AG20443 (cell line): ENCODE measurements at regions not wholly inside any gene's neighbourhood (a gene's known extent, or its start where the extent isn't known, plus 50 kb on each side); places are given as distances from the start of the nearest gene placed in this dataset.
"Not testable (repeated sequence)": the region's sequence is repeated elsewhere in the genome, so short reads cannot be mapped to it uniquely, and the experiment has no call there.

Experiments
- DNase-seq: peaks from one replicate; pipeline ENCODE4 v3.0.0; 2012; ENCODE audit warnings: low spot score, mixed read lengths

DNA sequence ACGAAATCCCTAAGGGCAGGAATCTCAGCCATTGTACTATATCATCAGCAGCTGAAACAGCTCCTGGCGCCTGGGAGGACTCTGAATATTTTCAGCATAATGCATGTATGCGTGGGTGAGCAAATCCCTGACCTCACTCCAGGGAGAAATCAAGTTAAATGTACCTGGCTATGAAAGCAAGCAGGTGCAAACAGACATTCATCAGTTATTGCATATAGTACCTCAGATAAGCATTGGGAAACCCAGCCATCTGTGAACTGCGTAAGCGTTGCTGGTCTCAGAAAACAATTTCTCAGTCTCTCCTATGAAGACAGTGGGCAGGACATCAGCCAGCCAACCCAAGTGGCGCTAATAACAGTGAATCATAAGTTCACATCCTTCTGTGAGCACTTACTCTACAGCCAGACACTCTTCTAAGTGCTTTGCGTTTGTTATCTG is 622.6 kb downstream of the EPM2A start:
- no peak for DNase-seq

DNA sequence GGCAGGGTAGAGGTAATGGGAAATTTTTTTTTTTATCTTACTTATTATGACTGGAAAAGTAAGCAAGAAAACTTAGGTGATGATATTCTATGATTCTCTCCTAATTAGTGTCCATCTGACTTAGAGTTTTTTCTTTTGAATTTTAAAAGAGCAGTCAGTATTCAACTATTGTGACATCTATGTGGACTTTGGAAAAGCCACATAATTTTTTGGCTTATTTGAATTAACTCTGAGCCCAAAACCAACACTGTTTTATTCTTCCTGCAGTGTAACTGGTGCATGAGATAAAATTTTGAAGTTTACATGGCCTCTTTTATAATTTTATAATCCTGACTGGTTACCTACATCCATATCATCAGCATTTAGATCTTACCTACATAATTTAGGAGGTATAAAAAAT is 619.7 kb downstream of the EPM2A start:
- no peak for DNase-seq

DNA sequence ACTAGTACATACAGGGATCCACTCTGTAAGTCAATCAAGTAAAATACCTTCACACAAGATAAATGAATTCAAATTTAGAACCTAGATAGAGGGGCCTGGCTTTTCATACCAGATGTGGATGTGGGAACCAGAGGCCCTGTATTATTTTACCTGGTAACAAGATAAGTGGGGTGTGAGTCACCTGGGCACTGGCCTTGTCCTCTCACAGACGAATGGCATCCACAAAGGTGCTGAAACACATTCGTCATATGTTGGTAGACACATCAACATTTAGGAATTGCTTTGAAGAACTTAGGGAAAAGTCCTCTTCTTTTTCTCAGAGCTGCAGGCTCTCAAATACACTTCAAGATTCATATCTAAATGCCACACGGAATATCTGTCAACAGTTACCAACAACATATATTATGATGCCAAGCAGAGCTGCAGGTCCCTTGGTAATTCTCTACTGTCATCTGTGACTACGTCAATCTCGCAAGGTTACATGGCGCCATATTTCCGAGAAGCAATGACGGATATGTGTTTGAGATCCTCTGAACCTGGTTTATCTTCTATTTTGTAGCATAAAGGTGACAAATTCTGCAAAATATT is 618.6 kb downstream of the EPM2A start:
- no peak for DNase-seq

DNA sequence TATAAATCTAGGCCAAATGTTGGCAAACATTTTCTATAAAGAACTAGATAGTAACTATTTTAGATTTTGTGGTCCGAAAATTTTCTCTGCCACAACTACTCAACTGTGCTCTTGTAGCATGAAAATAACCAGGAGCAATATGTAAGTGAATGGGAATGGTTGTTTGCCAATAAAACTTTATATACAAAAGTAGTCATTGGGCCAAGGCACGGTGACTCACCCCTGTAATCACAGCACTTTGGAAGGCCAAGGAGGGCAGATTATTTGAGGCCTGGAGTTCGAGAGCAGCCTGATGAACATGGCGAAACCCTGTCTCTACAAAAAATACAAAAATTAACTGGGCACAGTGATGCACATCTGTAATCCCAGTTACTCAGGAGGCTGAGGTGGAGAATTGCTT is 617.1 kb downstream of the EPM2A start:
- no peak for DNase-seq

DNA sequence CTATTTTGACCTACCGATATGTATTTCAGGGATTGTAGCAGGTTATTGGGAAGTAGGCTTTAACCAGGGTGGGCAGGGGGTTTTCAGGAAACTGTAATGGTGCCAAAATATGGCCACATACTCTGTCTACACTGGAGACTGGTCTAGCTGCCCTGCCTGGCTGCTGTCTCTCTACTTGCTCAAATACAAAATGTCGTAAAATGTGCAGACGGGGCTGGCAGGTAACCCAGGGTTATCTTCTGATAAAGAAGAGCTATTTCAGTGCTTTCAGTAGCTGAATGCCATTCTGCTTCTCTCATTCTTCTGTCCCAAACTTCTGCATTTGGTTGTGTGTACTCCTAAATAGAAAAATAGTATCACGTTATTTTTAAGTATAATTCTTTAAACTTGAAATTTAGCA is 616.2 kb downstream of the EPM2A start:
- no peak for DNase-seq

DNA sequence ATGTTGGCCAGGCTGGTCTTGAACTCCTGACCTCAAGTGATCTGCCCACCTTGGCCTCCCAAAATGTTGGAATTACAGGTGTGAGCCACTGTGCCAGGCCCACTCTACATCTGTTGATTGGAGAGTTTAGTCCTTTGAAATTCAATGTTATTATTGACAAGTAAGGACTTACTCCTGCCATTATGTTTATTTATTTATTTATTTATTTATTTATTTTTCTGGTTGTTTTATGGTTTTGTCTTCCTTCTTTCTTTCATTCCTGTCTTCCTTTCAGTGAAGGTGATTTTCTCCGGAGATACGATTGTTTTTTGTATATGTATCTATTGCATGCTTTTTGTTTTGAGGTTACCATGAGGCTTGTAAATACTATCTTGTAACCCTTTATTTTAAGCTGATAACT is 602.6 kb downstream of the EPM2A start:
- DNase-seq = no peak

DNA sequence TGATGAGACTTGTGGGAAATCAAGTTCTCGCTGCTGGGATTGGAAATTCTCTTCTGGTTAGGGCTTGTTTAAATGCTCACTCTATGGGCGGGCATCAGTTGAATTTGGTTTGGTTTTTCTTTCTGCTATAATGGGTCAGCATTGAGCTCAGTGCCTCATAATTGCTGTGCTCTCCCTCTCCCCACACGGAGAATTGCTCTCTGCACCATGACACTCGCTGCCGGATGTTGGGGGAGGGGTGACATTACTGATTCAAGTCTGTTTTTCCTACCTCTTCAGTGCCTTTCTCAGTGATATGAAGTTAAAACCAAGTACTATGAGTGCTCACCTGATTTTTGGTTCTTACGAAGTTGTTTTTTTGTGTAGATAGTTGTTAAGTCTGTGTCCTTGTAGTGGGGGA is 599.6 kb downstream of the EPM2A start:
- no peak for DNase-seq

DNA sequence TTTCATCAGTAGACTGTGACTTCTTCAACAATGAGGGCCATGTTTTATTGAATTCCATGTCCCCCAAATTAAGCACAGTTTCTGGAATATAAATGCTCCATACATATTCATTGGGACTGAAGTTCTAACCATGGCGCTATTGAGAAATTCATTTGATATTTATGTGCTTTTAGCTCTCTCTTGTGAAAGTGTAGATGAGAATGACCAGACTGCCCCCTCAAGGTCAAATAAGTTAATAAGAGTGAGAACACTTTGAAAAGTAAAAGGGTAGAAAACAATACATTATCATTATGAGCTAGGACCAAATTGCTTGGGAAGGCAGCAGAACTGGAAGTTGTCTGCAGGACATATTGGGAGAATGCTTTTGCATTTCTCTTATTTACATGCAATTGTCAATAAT is 597.9 kb downstream of the EPM2A start:
- peak; percentile 14 for DNase-seq

DNA sequence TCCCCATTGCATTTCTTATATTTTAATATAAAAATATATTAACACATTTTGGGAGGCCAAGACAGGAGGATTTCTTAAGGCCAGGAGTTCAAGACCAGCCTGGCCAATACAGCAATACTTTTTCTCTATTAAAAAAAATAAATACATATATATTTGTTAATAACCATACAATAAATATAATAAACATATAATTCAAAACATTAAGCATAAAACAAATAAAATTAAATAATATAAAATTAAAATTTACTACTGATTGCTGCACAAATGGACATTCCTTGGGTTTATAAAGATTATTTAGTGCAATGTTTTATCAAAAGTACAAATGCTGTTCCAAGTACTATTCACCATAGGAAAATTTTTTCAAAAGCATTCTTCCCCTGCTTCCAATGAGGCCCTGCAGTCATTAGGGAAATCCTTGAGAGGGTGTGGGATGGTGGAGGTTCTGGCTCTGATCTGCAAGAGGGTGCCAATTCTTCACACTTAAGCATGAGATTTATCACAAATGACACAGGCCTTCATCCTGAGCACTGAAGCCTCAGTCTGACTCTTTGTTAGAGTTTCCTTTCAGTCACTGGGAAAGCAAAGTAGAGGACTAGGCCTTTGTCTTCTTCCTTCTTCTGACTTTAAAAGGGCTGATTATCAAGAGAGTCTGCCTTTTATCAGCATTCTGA is 596.7 kb downstream of the EPM2A start:
- DNase-seq = no peak

DNA sequence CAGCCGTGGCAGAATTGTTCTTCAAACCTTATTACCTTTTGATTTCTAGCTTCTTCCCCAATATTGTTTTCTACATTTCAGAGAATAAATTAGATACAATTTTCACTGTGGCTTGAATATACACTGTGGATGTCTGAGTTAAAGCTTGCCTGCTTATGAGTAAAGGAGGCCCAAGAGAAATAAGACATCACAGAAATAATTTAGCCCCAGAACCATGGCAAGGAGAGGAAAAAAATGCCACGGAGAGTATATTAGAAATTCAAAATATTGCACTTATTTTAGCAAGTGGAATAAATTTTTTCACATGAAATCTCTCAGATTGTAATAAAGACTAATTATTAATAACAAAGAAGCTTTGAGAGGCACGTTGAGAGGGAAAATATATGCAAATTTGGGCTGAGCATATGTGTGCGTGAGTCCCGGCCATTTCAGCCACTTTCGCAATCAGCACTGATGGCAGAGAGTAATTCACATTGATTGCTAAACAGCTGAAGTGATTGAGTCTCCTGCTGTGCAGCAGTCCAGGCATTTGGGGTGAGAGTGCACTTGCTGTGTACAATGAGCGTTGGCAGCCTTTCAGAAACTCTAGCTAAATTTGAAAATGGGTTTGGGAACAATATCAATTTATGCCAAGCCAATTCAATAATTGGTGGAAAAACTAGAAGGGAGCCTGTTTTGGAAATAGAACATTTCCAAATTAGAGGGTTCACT is 596.0 kb downstream of the EPM2A start:
- DNase-seq = peak; percentile 36

DNA sequence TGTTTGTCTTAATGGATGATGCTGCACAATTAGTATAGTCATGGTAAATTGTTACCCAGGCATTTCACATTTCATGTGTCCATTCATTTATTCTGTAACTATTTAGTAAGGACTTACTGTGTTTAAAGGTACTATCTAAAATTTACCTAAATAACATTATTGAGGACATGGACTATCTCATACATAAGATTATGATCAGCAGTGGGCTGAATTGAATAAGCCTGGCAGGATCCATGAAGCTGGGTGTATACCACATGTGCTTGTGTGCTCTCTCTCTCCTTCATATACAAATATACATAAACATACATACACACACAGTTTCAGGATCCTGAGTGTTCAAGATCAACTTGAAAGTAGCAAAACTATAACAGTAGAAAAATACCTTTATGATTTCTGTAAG is 595.4 kb downstream of the EPM2A start:
- DNase-seq = no peak

DNA sequence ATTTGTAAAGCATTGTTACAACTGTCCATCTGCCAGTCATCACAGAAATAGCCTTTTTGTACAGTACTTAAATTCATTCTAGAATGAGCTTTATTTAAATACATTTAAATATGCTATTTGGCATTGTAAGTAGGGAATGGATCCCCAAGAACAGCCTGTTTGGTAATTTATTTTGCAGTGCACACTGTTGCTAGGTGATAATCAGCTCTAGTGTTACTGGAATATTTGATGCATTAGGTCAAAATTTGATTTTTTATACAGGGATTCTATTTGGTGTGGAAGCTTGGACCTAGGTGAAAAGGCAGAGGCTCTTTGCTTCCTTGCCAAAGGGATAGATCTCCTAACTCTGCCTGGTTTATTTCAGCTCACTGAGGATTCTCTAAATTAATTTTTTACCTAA is 593.7 kb downstream of the EPM2A start:
- no peak for DNase-seq

DNA sequence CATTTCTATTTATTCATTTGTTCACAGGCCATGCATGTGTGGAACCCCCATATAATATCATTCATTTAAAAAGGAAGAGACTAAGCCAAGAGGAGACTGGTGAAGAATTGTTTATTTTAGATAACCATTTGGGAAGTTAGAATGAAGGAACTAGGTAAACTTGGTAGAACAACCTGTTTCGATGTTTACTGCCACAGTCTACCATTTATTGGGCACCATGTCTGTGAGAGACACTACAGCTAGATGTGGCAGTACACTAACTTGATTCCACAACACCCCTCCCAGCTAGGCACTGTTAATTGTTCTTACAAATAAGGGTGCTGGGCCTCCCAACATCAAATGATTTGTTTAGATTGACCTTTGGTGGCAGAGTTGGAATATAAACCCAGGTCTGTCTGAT is 592.4 kb downstream of the EPM2A start:
- no peak for DNase-seq

DNA sequence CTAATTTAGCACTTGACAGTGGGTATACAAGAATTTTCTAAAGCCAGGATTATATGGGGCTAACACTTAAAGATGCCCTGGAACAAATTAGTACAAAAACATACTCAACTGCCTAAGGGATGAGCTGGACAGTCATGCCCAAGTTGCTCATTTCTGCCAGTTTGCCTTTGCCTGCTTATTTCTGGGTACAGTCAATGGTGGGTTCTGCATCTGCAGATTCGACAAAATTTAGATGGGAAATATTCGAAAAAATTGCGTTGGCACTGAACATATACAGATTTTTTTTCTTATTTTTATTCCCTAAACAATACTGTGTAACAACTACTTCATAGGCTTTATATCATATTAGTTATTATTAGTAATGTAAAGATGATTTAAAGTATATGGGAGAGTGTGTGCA is 591.9 kb downstream of the EPM2A start:
- DNase-seq = no peak

DNA sequence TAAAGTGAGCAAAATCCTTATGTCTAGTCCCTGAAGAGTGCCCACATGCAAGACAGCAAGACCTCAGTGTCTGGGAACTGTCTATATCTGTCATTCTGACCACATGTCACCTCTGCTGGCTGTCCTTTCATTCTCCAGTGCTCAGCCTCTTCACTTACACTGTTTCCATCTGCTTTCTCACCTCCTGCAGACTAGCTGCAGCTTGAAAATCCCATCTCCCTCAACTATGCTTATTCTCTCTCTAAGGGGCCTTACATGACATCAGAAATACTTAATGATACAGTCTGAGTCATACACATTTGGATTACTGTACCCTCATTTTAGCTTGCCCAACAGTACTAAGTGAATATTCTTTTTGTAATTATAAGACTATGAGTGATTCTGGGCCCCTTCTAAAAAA is 587.8 kb downstream of the EPM2A start:
- DNase-seq = no peak

DNA sequence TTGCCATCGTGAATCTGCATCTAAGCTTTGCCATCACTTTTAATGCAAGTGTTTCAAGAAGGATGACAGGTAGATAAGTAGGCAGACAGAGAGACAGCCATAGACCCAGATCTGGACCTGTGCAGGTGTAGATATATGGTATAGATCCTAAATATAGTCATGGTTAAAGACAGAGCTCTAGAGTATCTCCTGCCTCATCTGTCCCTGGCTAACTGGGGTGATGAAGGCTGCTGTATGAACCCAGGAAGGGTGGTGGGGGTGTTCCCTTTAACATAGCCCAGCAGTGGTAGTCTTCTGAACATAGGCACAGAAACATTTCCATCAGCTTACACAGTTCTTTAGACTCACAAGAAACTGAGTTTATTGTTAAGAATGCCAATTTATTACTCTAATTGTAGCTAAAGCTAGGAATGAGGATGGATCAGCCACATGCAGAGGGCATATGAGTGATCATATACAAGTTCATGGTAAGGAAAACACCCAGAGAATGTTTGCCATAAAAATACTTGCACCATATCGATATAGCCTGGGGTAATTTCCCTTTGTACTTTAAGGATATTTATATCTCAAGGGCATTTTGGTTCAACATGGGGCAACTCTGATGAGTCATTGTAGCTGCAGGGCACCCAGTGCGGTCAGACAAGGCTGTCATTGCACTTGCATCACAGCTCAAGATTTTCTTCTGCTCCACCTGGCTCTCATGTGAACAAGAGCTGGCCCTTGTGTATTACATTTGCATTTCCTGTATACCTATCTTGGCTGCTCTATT is 587.2 kb downstream of the EPM2A start:
- peak; percentile 57 for DNase-seq

DNA sequence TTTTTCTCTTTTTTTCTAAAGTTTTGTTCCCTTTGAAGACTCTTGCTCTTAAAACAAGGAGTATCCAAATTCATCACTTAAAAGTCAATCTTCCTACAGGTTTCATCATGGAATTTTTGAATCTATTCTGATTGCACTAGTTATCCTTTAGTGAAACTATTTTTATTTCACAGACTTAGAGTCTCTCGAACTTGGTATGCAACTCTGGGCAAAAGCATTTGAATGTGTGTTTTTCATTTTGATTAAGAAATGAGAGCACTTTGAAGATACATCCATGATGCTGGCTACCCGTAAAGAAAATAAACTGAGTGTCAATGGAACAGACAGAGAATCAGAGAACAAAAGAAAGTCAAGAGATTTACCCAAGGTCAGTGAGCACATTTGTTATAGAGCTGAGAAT is 586.5 kb downstream of the EPM2A start:
- no peak for DNase-seq

DNA sequence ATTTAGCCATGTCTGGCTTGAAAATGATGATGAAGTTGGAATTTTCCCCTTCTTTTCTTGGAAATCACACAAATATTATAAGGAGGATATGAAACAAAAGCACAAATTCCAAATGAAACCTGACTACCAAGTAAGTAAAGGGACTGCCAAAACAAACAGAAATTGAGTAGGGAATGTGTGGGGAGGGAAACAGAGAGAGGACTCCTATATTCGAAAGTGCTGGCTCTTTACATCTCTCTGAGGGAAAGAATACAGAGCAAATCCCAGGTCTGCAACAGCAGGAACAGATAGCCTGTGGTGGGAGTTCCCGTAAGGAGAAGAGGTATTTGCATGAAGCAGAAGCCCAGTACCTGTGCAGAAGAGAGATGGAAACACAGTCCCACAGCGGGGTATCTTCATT is 583.7 kb downstream of the EPM2A start:
- DNase-seq = no peak

DNA sequence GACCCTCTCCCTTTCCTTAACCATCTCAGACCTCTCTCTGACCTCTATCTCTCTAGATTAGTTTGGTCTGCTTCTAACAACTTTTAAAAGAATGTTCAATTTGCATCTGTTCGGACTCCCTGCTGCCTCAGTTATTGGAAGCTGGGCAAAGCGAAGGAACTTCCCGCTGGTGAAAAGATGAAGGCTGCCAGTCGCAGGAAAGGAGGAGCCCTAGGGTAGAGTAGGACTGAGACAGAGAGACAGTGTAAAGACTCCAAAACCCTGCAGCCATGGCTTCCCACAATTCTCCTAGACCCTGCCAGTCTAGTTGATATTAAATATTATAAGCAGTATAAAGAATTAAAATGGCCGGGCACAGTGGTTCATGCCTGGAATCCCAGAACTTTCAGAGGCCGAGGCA is 581.8 kb downstream of the EPM2A start:
- no peak for DNase-seq

DNA sequence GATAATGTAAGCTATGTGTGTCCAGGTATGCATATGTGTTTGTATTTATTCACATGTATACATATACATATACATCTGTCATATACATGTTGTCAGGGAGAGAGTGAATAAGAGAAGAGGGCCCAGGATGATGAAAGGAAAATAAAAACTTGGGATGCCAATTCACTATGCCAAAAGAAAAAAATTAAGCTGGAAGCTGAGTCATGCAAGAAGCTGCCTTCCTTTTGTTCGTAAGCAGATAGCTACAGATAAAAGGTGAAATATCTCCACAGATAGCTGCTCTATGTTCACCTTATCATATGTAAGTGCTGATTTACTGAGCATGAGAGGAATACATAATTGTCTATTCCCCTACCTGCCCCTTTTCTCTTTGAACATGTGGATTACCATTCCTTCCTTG is 579.9 kb downstream of the EPM2A start:
- no peak for DNase-seq

DNA sequence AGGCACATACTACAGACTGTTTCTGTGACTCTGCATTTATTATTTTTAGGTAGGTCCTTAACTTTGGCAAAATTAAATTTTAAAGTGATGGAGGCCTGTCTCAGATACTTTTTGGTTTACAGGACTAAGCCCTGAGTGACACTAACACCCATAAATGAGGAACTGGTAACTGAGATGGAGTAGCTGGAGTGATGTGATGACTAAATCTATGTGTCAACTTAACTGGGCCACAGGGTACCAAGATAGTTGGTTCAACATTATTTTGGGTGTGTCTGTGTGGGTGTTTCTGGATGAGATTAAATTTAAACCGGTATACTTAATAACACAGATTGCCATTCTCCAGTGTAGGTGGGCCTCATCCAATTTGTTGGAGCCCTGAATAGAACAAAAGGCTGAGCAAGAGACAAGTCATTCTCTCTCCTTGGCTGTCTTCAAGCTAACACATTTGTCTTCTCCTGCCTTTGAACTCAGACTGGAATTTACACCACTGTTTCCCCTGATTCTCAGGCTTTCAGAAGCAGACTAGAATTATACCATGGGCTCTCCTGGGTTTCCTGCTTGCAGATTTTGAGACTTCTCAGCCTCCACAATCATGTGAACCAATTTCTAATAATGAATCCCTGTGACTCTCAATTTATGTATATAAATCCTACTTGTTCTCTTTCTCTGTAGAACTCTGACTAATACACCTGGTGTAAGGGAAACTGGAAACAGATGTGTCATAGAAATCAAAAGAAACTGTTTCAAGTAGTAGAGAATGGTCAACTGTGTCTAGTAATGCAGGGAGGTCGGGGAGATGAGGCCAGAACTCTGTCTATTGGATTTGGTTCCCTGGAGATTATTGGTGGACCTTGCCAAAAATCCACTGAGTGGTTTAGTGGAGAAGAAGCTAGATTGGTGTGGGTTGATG is 579.2 kb downstream of the EPM2A start:
- DNase-seq = no peak

DNA sequence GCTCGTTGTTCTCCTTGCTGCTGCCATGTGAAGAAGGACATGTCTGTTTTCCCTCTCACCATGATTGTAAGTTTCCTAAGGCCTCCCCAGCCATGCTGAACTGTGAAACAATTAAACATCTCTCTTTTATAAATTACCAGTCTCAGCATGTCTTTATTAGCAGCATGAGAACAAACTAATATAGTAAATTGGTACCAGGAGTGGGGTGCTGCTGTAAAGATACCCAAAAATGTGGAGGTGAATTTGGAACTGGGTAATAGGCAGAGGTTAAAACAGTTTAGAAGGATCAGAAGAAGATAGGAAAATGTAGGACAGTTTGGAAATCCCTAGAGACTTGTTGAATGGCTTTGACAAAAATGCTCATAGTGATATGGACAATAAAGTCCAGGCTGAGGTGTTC is 576.7 kb downstream of the EPM2A start:
- not testable (repeated sequence) for DNase-seq
